NCI-H146 (cell line): ENCODE measurements at regions not wholly inside any gene's neighbourhood (a gene's known extent, or its start where the extent isn't known, plus 50 kb on each side); places are given as distances from the start of the nearest gene placed in this dataset.

Experiments
- DNase-seq: peaks from one replicate; lab custom pipeline; 2025; lab: John Stamatoyannopoulos, UW

GRCh38 chr12:46449316-46449715 lies 76.7 kb upstream of the SLC38A2 start:
- no peak for DNase-seq

DNA sequence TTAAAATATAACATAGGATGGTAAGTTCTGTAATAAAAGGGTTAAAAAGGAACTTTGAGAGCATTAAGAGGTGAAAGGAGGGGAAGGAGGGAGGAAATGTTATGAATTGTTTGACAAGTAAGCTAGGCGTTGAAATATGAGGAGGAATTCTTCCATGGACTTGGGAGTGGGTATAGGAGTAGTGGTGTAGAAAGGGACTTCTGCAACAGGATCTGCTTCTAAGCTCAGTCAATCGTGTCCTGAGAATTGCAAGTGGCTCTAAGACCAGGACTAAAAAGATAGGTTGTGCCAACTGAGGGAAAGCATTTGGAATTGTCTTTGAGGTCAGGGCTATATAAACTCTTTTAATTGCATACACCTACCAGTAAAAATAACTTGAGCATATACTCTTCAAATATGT lies 74.1 kb upstream of the SLC38A2 start:
- no peak for DNase-seq

DNA sequence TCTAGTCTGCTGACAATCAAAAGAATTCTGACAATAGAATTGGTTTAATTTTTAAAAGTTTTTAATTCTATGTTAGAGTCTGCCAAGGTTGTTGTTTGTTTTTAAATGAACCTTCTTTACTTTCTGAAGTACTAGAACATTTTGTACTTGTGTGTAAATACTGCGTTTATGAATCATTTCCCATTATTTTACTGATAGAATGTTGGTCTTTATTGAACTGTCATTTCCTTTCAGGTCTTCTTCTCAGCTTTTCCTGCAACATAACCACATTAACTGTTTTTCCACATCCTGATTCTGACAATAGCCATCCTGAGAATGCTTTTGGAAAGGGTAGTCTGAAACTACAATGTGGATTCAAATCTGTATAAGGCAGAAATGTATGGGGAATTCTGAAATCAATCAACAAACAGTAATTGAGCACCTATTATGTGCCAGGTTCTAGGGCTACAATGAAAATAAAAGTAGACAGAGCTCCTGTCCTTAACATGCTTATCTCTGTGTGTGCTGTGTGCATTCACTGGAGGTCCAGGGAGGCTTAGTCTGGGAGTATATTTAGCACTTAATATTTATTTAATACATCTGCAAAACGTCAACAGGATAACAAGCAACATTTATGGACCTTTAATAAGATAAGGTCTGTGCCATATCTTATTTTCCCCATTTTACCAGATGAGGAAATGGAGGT lies 73.1 kb upstream of the SLC38A2 start:
- DNase-seq: no peak

DNA sequence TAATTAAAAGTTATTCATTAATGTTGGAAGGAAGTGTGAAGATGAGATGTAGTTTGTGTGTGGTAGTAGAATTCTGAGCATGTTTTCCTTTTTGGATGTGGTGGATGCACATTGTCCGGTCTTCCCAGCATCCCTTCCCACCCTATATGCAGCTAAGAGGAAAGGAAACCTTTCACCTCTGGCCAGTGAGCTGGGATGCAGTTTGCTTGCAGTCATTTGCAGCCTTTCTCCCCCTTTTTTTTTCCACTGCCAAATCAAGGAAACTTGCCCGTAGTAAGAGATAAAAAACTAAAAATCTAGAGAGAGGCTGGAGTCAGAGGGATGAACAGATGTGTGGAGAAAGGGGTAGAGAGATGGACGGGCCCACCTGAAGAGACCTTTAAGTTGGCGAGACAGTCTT lies 72.5 kb upstream of the SLC38A2 start:
- no peak for DNase-seq

DNA sequence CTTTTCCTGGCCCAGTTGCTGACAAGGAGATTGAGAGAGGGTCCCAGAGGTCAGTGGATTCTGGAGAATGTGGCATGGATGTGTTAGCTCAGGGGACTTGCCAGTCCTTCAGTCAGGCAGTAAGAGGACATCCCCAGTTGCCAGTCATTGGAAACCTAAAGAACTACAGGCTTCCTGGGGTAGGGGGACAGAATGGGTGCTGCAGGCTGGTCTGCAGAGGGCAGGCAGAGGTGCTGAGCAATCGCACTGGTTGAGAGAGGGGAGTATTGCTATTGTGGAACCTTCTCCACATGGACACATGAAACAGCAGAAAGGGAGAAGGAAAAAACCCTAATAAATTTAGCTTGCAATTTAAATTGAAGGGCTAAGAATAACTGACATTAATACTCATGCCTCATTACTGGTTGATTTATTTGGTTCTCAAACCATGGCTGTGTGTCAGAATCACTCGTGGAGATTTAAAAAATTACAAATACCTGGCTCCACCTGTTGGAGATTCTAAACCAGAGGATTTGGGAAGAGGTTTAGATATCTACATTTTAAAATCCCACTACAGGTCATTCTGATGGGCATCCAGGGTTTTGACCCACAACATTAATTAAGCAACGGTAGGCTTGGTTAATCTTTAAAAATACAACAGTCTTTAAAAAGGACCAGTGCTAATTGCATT lies 71.2 kb upstream of the SLC38A2 start:
- DNase-seq: no peak

- no peak for DNase-seq
These were observed 70.2 kb upstream of the SLC38A2 start for GRCh38 chr12:46442738-46443137.

GRCh38 chr12:46442239-46442638 lies 69.7 kb upstream of the SLC38A2 start:
- DNase-seq: no peak

DNA sequence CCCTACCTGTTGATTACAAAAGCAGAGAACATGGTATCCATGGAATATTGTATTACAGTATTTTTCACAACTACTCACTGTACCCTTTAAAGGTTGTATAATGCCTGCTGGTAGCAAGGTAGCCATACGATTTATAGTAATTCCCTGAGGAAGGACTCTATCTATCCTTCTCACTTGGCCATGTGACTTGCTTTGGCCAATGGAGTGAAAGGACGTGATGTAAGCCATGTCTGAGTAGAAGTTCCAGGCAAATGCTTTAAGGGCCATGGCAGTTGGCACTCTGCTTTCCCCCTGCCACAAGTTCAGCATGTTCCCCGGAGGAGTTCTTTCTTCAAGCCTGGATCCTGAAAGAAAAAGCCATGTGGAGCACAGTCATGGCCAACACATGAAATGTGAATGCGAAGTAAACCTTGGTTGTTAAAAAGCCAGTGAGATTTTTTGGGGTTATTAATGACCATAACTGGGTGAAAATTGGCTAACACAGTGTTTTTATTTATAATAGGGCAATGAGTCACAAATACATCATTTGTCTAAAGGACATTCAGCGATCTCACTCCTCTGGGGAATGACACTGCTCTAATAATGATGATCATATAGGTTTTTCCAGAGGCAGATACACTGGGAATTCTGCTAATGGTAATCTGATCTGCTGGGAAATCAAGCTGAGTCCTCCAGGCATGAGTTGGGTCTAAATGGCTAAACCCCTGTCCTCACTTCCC lies 67.4 kb upstream of the SLC38A2 start:
- no peak for DNase-seq

DNA sequence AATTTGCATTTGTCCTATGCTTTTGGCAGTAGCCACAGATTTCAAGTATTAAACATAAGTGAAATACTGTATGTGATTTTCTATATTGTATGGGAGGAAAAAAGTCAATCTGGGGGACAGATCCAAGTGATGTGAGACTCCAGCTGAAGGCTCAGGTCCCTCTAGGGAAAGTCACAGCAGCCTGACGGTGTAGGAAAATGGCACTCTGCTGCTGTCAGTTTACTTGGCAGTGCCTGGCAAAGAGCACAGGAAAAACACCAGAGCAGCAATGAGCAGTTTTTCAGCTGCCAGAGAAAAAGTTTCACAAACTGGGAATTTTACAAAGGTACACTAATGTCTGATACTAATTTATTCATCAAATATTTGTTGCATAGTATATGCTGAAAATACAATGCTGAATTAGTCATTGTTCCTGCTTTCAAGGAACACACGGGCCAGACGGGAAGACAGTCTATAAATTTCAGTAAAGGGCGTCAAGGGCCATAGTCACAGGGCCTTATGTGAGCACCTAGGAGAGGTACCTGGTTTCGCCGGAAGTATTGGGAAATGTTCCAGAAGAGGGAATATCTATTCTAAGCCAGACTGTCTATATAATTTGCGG lies 66.2 kb upstream of the SLC38A2 start:
- no peak for DNase-seq

- DNase-seq: no peak
These were observed 65.7 kb upstream of the SLC38A2 start for GRCh38 chr12:46438256-46438655.

DNA sequence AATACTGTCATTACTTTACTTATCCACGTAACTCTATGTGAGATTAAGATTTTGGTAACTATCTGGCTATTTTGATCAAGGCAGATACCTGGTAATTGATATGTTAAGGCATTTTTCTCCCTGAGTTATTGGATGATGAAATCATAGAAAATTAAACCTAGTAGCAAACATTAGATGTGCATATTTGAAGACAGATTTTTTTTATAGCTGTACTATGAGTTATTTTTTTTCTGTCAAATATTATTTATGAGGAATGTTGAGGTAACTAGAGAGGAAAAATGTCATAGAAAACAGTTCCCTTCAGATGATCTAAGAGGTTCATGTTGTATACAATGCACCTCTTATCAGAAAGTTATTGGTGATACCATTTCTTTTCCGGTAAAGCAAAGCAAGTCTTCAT lies 64.9 kb upstream of the SLC38A2 start:
- no peak for DNase-seq

GRCh38 chr12:46436747-46437146 lies 64.2 kb upstream of the SLC38A2 start:
- DNase-seq: no peak

GRCh38 chr12:46435625-46436024 lies 63.1 kb upstream of the SLC38A2 start:
- no peak for DNase-seq

DNA sequence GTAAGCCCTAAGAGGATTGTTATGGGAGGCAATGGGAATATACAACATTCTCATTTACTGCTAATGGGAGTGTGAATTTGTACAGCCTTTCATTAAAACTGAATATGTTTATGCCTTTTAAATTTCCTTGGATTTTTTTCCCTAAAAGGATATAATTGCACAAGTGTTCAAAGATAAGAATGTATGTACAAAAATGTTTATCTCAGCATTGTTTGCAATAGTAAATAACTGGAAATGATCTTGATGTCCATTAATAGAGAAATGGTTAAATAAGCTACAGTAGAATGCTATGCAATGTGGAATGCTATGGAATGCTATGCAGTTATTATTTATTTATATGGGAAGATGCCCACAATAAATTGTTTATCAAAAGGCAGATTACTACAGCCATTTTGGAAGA lies 62.5 kb upstream of the SLC38A2 start:
- no peak for DNase-seq

DNA sequence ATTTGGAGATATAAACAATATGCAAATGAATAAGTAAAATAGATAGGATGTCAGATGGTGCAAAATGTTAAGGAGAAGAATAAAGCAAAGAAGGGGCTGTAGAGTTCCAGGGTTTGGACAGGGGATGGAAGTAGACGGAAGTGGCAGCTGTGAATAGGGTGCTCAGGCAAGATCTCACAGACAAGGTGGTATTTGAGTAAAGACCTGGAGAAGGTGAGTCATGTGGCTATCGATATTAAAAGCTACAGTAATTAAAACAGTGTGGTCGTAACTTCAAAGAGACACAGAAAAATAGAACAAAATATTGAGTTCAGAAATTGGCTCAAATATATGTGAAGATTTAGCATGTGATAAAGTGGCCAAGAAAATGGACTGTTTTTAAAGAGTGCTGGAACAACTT lies 61.3 kb upstream of the SLC38A2 start:
- no peak for DNase-seq

DNA sequence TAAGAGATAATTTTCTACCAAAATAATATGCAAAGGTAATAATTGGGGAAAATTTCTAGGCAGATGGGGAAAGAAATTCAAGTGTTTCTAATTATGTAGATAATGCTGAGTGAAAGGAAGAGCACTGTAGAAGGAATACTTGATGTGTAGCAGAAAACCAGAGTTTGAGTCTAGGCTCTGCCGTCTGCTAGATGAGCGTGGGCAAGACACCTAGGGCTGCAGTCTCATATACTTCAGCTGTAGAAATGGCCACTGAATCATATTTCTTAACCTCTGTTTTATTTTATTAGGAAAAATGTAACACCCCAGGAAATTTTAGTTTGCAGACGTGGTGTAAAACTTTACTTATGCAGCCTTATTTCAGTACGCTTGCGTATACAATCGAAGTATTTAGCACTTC lies 59.8 kb upstream of the SLC38A2 start:
- DNase-seq: no peak

DNA sequence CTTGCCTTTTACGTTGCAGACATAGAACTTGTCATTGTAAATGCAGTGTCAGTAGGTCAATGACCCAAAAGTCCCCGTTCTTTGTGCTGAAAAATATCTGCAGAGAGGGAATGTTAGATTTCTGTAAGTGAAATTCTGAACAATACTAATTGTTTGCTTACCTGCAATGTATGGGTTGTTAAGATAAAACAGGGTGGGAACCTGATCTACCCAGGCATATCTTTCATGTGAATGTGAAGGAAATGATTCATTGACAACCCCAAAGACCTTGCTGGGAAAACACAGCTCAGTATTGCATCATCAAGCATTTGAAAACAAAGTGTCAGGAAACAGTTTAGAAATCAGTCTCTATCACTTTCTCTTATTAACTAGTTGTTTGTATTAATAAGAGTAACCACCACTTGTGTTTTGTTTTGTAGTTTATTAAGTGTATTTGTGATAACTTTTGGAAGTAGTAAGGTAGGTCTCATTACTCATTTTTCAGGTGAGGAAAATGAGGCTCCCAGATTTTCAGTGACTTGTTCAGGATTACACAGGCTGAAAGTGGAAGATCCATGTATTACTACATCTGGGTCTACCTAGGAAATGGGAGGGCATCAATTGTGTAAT lies 57.9 kb upstream of the SLC38A2 start:
- no peak for DNase-seq
